ENCODE measurements at regions not wholly inside any gene's neighbourhood (a gene's known extent, or its start where the extent isn't known, plus 50 kb on each side); places are given as distances from the start of the nearest gene placed in this dataset.

GRCh38 chr6:93822434-93823265 is 403.3 kb upstream of the EPHA7 start:
- TF ChIP-seq, protein P1, sequence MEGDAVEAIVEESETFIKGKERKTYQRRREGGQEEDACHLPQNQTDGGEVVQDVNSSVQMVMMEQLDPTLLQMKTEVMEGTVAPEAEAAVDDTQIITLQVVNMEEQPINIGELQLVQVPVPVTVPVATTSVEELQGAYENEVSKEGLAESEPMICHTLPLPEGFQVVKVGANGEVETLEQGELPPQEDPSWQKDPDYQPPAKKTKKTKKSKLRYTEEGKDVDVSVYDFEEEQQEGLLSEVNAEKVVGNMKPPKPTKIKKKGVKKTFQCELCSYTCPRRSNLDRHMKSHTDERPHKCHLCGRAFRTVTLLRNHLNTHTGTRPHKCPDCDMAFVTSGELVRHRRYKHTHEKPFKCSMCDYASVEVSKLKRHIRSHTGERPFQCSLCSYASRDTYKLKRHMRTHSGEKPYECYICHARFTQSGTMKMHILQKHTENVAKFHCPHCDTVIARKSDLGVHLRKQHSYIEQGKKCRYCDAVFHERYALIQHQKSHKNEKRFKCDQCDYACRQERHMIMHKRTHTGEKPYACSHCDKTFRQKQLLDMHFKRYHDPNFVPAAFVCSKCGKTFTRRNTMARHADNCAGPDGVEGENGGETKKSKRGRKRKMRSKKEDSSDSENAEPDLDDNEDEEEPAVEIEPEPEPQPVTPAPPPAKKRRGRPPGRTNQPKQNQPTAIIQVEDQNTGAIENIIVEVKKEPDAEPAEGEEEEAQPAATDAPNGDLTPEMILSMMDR (IDR thresholded peaks at IDR 0.05): no peak
- TF ChIP-seq POLR2A (IDR thresholded peaks at IDR 0.05): no peak
